Suppressor macrophage treated with lipopolysaccharide for 1 hour (primary cell): ENCODE measurements at regions not wholly inside any gene's neighbourhood (a gene's known extent, or its start where the extent isn't known, plus 50 kb on each side); places are given as distances from the start of the nearest gene placed in this dataset.

Experiments
- DNase-seq, 3 donors: peaks; one replicate each; pipeline ENCODE4 v3.0.0-alpha.2; 2020 to 2022

DNA sequence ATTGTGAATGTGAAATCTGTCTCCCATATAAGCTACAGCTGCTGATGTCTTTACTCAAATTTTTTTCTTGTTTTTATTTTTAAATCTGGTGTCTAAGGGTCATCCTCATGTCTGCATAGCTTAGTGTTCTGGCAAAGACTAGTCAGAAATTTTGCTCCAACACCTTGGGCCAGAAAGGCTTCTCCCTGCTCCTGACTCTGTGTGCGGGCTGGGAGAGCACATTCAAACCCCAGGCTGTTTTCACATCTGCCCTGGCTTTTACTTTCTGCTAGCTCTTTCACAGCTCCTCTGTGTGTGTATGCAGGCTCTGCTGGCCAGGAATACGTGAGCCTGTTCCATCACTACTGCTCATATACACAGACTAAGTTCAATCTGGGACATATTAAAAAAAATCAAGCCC, 102.9 kb upstream of the RIOK3 start:
- DNase-seq, result no peak

DNA sequence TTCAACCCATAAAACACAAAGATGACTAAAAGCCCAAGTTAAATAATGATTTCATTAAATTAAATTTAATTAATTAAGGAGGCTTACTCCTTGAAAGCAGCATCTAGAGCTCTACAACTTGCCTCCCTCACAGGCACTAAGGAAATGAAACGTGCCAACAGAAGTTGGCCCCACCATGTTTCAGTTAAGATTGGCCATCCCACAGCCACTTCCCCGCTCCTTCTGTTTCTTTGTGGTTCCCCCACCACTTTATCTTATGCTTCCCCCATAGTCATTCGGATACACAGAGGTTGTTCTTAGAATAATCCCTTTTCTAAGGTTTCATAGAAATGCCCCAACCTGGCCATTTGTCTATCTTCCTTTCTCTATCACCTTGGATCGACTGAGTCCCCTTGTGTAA, 101.6 kb upstream of the RIOK3 start:
- no peak for DNase-seq

- DNase-seq, result no peak
These were observed 101.0 kb upstream of the RIOK3 start for GRCh38 chr18:23352042-23352441.

GRCh38 chr18:23353459-23353858, 99.6 kb upstream of the RIOK3 start:
- DNase-seq, result no peak

- no peak for DNase-seq
These were observed 98.5 kb upstream of the RIOK3 start for GRCh38 chr18:23354625-23355024.

DNA sequence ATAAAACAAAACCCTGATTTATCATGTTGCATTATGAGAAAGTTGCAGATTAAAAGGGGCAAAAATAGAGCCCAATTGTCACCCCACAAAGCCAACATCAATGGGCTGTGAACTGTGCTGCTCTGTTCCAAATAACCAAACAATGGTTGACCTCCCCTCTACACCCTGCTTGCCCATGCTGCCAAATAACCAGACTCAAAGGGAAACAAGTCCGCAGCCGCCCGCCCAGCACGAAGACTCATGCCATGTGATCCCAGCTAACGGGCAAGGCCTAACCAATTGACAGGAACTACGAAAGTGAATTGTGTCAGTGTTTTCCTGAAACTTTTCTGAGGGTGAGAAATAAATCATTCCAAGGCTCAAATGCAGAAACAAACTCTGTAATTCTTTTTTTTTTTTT, 97.9 kb upstream of the RIOK3 start:
- no peak for DNase-seq

DNA sequence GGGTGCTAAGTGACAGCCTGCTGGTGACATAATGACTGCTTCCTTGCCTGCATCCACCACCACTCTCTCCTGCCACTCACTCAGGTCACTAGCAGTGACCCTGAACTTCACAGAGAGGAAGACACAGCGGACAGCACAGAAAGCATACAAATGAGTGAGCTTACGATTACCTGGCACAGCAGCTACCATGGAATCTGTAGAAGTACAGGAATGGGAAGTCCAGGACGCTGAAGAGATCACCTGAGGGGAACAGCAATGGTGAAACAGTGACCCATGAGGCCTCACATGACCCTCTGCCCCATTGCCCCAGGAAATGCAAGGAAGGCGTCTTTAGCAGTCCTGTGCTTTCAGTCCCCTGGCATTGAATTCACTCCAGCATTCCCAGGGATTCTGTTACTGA, 96.7 kb upstream of the RIOK3 start:
- DNase-seq, result no peak

GRCh38 chr18:23356915-23357601, 96.0 kb upstream of the RIOK3 start:
- DNase-seq, result no peak

DNA sequence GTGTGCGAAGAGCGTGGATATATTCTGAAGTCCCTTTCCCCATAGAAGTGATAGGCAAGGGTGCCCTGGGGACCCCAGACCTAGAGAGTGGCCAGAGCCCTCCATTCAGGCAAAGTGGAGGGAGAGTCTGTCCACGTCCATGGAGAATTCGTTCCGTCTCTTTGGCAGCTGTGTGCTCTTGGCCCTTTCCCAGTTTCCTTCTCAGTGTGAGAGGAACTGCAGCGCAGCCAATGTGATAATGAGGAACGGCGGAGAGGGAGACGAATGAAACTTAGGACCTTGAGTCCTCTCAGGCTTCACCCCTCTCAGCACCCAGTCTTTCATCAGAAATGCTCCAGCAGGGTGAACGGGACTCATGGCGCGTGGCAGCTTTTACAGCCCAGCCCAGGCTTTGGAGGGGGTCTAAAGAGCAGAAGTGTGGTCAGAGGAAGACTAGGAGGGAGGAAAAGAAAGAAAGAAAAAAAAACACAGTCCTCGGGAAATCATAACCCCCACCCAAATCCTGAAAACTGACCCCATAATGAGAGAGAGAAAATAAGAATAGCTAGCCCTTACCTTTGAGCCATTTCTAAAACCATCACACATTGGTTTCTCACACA, 95.0 kb upstream of the RIOK3 start:
- peak; percentile 44 to 53 (median 53) for DNase-seq

DNA sequence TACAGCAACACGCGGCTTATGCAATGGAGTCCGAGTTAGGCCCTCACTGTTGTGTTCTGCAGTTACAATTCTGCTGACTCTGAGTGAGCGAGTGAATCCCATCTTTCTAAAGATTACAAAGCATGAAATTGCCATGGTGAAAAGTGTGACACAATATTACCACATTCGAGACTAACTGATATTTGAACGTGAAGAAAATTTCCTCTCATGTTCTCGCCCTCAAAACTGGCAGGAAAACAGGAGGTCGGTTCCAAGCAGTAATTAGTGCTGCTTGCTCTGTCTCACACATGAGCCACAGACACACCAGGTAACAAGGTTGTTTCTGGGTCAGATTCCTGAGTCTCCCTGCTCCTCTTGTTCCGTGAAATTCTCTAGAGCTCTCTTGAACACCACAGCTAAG, 93.7 kb upstream of the RIOK3 start:
- no peak for DNase-seq

- DNase-seq, result no peak
These were observed 89.1 kb upstream of the RIOK3 start for GRCh38 chr18:23363865-23364570.

DNA sequence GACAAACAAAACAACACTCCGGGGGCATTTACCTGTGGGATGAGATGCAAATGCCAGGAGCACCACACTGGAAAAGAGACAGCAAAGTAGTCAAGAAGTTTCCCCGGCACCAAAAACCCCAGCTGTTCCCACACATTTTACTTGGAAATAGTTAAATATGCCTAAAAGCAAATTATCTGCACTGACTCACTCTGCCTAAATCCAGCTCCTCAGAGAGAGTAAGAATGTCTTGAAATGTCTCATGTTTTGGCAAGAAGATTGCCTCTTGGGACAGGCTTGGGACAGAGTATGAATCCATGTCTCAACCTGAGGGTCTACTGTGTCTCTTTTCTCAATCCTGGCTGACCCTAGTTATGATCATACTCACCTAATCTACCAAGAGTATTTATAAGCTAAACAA, 87.5 kb upstream of the RIOK3 start:
- DNase-seq, result no peak

- DNase-seq, result no peak
These were observed 83.8 kb upstream of the RIOK3 start for GRCh38 chr18:23369266-23369665.

GRCh38 chr18:23373570-23373969, 79.5 kb upstream of the RIOK3 start:
- no peak for DNase-seq

- DNase-seq, result peak; percentile 14 to 48 (median 41)
These were observed 75.3 kb upstream of the RIOK3 start for GRCh38 chr18:23377669-23378301.

- no peak for DNase-seq
These were observed 74.8 kb upstream of the RIOK3 start for GRCh38 chr18:23378302-23378686.

GRCh38 chr18:23380001-23380550, 73.0 kb upstream of the RIOK3 start:
- DNase-seq, result no peak

- no peak for DNase-seq
These were observed 72.3 kb upstream of the RIOK3 start for GRCh38 chr18:23380817-23381216.

GRCh38 chr18:23383494-23383893, 69.6 kb upstream of the RIOK3 start:
- DNase-seq, result no peak

DNA sequence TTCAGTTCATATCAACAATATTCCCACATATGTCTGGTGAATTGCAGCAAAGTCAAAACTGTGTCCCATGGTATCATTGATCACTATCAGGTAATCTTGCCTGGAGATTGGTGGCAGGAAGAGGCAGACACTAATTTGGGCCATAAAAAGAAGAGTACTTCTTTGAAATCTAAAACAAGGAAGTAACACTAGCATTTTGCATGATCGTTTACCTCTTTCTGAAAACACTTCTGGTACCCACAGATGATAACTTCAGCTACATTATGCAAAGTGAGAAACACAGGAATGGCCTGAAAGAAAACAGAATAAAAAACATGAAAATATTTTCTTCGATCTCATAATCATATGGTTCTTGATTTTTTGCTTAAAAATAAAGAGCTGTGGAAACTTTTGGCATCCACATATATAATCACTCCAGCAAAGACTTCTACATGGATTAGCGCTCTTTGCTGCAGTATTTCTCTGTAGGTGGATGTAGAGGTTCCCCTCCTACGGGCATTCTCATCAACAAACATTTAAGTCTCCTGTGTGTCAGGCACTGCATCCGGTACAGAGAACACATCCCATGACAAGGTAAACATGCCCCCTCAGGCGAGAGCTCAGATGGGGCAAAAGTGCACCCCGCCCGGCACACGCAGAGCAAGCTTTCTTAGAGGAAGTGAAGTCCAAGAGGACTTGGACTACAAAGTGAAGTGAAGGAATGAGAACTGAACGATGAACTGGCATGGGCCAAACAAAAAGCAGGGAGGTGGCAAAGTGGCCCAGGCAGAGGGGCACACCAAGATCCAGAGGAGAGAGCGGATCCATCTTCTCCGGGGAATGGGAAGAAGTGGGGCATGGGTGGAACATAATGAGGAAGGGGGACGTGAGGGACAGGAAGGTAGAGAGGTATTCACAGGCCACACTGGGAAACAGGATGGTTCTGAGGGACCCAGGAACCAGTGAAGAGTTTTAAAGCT, 68.0 kb upstream of the RIOK3 start:
- DNase-seq, result no peak

DNA sequence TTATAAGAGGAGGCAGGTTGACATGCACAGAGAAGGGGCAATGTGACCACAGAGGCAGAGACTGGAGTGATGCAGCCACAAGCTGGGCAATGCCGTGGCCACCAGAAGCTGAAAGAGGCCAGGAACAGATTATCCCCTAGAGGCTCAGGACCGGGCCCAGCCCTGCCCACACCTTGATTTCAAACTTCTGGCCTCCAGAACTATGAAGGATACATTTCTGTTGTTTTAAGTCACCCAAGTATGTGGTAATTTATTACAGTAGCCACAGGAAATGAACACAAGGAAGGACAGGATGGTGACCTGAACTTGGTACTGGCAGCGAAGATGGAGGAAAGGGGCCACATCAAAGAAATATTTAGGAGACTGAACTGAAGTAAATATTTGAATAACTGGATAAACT, 66.8 kb upstream of the RIOK3 start:
- no peak for DNase-seq

DNA sequence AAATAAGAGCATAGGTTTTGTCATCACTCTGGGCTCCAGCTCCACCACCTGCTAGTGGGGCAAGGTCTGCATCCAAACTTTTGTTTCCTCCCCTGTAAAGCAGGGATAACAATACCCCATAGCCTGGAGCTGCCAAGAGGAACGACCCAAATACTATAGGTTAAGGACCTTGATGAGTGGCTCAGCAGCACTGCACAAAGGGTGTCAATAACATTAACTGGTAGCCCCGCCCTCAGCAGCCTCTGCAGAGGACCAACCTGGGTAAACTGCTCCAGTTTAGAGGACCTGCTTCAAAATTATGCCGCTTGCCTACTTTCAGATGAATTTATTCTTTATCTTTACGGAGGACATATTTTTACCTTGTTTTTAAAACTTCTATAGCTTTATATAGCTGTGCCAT, 65.8 kb upstream of the RIOK3 start:
- no peak for DNase-seq
